NCI-H526 (cell line): ENCODE measurements at regions not wholly inside any gene's neighbourhood (a gene's known extent, or its start where the extent isn't known, plus 50 kb on each side); places are given as distances from the start of the nearest gene placed in this dataset.

ENCODE experiments used
- DNase-seq, 2 experiments: peaks; one replicate each; lab custom pipeline; 2025; lab: John Stamatoyannopoulos, UW

DNA sequence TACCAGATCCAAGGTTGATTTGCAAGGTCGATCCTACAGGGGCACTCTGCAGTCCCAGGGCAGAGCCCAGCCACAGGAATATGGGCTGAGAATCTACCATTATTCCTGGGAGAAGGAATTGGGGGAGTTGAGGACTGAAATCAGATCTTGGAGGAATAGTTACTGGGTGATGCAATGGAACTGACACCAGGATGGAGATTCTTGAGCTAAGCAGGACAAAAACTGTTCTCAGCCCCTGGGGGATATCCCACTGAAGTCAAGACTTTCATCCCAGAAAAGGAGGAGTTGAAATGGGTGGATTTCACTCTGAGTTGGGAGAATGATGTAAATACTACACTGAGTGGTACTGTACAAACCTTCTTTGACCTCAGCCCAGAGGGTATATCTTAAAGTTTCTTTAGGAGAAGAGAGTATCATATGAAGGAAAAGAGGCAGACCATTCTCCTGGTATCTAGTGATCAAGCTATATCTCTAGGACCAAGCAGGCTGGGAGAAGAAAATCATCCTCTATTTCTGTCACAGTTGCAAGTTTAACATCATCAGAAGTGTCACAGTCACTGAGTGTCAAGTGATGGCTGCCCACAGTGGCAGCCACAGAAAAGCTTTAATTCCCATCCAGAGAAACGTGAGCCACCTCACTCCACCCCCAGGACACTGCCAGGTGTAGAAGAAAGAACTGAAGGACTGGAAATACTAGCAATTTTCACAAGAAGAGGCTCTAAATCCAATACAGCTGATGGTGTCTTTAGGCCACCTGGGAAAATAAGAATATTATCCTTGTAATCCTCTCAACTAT, 181.9 kb downstream of the NUAK1 start:
- DNase-seq: no peak

DNA sequence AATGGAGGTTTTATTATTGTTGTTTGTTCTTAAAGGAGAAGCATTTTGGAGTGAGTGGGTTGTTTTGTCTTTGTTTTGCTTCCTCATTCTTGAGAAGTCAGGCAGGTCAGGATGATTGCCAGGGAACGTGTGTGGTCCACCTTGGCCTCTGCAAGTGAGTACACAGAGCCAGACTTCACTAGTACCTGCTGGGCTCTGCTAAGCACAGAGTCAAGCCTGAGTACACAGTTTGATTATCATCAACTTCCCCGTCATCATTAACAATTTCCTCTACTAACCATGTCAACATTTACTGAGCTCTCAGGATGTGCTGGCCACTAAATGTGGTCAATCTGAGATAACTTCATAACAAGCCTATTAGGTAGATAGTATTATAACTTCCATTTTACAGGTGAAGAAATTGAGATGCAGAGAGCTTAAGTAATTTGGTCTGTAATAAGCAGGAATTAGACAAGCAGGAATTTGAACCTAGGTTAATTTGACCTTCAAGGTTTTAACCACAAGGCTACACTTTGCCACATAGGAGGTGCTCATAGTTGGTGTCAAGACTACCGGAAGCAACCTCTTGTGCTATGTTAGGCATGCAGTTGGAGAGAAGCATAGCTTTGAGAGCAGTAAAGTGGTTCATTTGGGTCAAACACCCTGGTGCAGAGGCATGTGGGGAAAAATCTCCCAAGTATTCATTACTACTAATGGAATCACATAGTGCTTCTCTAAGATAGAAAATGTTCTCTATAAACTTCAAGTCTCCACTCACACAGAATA, 178.3 kb downstream of the NUAK1 start:
- DNase-seq: no peak

DNA sequence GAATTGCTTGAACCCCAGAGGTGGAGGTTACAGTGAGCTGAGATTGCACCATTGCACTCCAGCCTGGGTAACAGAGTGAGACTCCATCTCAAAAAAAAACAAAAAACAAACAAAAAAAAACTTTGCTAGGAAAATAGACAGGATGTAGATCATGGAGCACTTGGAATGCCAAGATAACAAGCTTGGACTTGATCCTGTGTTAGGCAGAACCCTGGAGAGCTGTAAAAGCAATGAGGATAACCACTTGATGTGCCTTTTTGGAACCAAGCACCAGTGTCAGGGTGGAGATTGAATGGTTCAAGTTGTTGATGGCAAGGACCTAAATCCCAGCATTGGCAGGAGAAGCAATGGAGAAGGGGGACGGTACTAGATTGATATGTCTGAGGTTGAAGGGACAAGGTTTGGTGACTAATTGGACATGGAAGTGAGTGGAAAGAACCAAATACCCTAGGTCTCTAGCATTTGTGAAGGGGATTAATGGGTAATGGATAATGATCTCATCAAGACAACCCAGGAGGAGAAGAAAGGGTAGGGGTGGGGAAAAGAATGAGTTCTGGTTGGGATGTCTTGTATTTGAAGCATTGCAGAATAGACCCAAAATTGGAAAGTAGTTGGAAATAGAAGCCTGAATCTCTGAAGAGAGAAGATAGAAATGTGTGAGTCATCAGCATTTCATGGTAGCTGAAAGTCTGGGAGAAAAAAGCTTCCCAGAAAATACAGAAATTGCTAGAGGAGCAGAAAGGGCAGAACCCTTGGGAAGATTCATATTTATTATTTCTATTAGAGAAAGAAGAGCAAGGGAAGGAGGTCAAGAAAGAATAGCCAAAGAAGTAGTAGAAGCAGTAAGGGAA, 176.7 kb downstream of the NUAK1 start:
- no peak for DNase-seq

DNA sequence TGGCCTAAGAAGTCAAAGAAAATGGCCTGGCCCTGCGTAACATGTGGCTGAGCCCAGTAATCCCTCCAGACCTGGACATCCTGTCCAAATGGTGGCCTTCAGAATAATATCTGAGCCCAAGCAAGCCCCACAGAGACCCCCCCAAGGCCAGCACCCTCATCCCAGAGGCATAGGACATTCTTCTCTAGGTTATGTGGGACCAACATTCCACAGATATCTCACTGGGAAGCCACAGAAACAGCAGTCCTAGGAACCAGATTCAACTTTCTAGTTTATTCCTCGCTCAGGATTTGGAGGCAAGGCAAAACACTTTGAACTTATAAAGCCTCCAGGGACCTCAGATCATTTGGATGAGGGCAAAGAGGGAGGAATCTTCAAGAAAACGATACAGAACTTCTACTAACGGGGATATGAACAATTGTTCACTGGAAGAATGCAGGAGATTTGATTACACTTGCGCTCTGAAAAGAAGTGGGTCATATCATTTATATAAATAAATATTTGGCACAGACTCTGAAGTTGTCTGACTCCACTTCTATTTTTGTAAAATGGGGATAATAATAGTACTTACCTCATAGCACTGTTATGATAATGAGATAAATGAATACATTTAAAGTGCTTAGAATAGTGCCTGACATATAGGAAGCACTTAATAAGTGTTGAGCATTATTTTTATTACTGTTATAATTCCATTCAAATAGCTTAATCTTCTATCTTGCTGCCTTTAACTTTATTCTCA, 171.5 kb downstream of the NUAK1 start:
- no peak for DNase-seq

DNA sequence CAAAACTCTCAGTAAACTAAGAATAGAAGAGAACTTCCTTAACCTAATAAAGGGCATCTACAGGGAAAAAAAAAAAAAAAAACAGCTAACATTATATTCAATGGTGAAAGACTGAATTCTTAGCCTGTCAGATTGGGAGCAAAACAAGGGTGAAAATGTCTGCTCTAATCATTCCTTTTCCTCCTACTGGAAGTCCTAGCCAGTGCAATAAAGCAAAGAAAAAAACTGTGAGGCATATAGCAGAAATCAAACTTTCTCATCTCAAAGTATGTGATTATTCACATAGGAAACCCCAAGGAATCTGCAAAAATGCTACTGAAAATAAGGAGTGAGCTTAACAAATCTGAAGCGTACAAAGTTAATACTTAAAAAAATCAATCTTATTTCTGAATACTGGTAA, 170.7 kb downstream of the NUAK1 start:
- no peak for DNase-seq

DNA sequence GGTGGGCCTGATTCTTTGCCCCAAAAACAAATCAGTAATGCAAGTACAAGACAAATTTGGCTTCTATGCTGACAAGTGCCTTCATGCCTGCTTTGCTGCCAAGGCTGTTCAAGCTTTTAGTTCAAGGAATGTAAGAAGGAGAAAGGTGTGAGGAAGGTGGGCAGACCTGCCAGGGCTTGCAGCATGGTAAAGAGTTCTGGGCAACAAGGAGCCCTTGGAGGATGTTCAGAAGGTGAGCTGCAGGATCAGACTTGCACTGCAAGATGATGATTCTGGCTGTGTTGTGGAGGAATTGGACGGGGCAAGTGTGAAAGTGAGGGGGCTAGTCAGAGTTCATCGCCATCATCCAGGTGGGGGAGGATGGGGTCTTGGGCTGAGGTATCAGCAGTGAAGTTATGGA, 167.9 kb downstream of the NUAK1 start:
- DNase-seq: no peak

DNA sequence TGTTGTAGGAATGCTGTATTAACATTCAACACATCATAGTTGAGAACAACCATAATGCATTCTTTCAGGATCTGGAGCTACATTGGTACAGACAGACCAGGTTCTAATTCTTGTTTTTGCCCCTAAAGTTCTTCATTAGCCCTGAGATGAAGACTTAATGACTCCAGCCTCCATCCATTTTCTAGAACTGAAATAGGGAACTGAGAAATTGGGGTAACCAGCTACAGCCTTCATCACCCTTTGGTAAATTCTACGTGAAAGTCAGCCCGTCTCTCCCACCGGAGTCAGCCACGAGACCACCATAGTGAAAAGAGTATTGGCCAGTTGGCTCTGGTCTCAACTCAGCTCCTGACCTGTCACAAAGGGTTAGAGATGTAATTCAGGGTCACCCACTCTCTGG, 164.0 kb downstream of the NUAK1 start:
- DNase-seq: no peak

DNA sequence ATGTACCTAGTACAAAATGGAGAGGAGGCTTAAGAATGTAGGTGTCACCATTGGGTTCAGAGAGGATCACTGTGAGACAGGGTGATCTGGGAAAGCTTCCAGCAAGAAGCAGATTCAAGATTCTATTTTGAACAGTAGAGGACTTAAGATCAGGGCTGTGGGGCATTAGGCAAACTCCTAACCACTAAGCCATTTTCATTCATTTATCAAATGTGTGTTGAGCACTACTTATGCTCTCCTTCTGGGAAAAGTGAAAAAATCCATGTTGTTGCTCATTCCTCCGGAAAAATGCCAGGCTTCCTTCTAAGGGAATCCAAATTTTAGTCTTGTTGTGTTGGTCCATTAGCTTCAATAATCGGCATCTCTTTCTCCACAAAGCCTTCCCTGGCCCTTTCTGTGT, 163.4 kb downstream of the NUAK1 start:
- DNase-seq: no peak

DNA sequence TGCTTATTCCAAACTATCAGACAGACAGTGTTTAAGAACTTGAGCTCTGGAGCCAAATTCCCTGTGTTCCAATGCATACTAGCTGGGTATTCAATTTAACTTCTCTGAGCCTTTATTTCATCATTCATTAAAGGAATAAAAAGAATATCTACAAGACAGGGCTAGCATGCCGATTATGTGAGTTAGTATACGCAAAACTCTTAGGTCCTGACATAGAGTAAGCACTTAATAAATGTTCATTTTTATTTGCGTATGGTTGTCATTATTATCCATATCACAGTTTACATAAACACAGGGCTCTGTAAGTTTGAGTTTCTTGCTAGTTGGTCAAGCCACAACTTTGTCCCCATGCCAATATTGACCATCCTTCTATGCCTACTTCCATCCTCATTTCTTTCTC, 161.5 kb downstream of the NUAK1 start:
- no peak for DNase-seq

DNA sequence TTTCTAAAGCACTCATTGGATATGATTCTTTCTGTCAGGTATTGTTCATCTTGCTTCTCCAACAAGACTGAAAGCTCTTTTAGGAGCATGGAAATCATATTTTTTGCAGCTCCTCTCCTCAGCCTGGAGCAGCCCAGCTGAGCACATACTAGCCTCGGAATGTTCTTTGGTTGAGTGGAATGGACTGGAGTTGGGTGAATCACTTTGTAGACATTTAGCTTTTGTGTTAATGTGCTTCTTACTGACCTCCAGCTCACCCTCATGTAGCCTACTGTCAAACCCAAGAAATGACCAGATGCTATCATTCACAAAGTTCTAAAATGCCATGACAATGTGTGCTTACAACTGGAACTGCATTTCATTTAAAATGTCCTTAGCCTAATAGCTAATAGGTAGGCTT, 161.1 kb downstream of the NUAK1 start:
- DNase-seq: no peak

DNA sequence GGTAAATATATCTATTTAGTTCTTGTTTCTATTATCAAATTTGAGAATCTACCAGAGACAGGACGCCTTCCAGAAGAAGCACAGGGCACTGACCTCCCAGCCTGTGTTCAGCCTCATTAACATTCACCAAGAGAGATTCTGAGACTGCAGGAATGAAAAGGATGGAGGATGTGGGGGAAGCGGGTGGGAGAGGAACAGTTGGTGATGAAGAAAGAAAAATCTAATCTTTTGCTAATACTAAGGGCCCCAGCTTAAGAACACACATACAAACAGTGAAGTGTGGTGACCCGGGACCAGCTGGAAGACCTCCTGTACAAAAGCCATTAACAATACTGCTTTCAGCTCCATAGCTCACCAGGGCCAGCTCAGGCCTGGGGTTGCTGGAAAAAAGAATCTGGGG, 160.5 kb downstream of the NUAK1 start:
- no peak for DNase-seq

DNA sequence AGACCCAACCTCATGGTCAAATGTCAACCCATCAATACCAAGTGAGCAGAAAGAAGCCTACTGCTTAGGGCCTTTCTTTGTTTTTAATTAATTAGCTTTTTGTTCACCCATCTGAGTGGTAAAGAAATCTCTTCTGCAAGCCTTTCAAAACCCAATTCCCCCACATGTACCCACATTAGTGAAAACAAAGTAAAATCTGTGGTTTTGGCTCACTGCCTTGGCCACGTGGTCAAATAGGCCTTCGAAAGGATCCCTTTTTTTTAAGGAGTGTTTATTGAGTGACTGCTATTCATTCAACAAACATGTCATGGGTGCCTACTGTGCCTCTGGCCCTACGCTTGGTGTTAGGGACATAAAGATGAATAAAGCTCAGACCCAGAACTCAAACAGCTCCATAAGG, 160.1 kb downstream of the NUAK1 start:
- DNase-seq: no peak

DNA sequence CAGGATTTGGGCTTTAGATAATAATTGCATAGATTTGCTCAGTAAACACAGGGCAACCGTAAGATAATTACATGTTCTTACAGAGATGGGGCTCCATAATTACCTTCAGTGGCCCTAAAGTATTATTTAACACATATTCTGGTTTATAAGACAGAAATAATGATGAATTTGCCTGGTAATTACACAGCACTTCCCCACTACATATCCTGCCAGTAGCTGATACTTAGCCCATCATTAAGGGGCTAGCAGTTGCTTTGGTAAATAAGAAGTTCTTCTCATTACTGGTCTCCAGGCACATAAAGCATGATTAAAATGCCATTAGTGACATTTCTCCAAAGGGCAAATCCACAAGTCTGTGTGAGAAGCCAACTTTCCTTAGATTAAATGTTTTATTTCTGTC, 158.7 kb downstream of the NUAK1 start:
- no peak for DNase-seq

DNA sequence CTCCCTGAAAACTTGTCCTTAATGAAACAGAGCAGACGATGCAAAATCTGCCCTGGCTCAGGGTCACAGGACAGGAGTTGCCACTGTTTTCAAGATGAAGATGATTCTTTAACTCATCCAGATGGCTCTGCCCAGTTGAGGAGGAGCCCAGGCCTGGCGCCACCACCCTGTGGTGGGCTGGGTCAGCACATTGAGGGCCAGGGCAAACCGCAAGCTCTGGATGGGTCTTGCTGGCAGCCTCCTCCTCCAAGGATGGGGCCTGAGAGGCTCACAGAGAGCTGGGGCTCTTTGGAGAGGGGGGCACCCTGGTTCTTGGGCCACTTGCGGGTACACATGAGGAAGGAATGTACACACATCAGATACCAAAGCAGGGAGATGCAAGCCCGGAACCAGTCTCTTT, 158.2 kb downstream of the NUAK1 start:
- DNase-seq: no peak

DNA sequence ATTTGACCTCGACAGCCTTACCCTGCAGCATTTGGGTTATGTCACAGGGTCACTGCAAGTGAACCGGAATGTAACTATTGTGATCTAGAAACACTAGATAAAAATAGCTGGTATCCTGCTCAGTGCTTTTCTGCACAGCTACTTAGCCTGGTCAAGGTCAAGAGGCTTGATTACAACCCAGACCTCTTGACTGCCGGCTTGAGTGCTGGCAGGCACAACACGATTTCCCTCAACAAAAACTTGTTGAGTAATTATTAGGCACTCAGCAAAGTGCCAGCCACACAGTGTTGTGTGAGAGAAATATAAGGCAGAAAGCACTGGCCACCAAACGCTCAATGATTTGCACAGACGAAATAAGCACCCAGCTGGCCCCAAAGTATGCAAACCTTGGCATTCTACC, 156.7 kb downstream of the NUAK1 start:
- DNase-seq: no peak

DNA sequence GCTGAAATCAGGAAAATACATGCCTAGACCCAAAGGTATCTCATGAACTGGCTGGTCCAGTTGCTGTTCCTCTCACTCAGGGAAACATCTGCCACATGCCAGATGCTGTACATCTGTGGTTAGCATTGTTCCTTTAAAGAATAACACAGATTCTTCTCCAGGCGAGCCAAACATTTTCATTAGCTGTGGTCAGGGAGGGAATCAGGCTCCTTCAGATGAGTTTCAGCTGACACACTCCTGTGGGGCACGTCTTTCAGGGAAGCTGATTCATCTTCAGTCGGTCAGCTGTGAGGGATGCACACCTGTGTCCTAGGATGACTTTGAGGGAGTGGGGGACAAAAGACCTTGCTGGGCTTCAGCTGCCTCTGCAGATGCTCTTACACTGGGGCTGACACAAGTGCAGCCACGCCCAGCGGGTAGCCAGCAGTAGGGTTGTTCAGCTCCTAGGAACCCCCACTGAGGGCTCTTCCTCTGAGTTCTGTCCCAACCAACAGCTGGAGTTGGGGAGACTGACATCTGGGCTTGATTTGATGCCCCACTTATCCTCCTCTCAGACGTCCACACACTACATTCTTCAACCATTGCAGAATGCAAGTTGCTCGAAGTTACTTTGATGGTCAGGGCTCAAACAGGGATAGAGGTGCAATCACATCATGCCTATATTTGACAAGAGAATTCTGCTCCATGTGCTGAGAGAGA, 155.0 kb downstream of the NUAK1 start:
- no peak for DNase-seq

DNA sequence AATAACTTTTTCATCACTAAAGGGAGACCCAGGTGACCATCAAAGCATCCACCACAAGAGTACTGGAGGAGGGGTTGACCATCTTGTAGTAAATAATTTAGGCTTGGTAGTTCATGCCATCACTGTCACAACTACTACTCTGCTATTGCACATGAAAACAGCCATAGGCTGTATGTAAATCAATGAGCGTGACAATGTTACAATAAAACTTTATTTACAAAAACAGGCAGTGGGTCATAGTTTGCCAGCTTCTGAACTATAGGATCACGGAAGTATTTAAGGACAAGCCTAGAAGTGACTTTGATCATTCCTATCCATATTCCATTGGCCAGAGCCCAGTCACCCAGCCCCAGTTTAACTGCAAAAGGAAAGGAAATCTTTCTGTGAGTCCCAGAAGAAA, 153.4 kb downstream of the NUAK1 start:
- DNase-seq: no peak

DNA sequence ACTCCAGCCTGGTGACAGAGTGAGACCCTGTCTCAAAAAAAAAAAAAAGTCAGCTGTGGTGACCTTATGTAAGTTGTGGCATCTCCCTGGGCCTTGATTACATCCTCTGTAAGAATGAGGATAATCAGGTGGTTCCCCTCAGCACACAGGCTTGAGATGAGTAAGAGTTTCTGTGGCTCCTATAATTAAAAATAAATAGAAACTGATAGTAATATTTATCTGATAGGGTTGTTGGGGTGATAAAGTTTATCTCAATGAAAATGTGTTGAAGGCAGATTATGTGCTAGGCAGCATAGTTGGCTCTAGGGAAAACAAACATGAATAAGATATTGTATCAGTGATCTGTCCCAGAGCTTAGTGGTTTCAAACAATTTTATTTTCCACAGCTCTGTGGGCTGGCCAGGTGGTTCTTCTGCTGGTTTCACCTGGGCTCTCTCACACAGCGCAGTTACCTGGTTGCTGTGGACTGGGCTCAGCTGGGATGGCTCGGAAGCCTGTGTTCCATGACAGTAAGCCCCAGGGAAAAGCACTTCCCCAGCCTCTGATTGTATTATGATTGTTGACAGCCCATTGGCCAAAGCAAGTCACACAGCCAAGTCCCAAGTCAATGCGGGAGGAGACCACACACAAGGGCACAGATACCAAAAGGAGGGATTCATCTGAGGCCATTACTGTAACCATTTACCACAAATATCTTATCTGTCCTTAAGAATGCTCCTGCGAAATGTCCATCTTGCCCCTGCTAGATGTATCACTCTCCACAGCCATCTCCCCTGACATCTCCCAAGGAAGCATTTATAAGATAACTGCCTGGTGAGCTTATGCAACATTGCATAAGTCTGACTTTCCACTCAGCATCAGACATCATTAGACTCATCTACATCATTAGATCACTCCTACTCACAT, 151.7 kb downstream of the NUAK1 start:
- no peak for DNase-seq

DNA sequence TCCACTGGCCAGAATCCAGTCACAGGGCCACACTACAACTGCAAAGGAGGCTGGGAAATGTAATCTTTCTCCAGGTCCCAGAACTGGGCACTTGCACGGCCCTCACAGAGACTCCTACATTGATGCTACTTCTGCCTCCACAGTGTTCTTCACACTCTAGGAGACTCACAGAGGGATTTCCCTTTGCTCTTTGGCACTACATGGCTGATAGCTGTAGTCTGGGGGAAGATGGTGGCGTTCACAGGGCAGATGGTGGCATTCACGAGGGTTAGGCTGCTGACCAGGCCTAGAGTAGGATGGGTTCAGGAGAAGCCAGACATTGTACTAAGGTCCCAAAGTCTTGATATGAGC, 151.1 kb downstream of the NUAK1 start:
- no peak for DNase-seq
